CD4-positive, CD25-positive, alpha-beta regulatory T cell (primary cell): ENCODE measurements at regions not wholly inside any gene's neighbourhood (a gene's known extent, or its start where the extent isn't known, plus 50 kb on each side); places are given as distances from the start of the nearest gene placed in this dataset.

ENCODE experiments used
- ATAC-seq, 2 donors: fragments of 150-1000 bp; cut with Tn5 transposase; one replicate each; pipeline ENCODE4 v1.10.0; 2021; ENCODE audit warnings: low read depth in 2 of 2, moderate number of reproducible peaks in 2 of 2, moderate library complexity in 1 of 2
- DNase-seq, 3 donors: peaks; one replicate each; pipeline versions ENCODE4 v3.0.0 to v3.0.0-alpha.2; 2012 to 2022; ENCODE audit warnings: mixed read lengths in 1 of 3
- H3K27ac ChIP-seq: one replicate; pipeline ENCODE4 v1.7.0; 2013; ENCODE audit warnings: mild to moderate bottlenecking, low read length; ENCODE audit not compliant: insufficient read depth, poor library complexity, severe bottlenecking
- H3K27me3 ChIP-seq: one replicate; pipeline ENCODE4 v1.7.0; 2013; ENCODE audit warnings: low read length; ENCODE audit not compliant: control insufficient read depth, insufficient read depth
- H3K36me3 ChIP-seq: one replicate; pipeline ENCODE4 v1.7.0; 2013; ENCODE audit warnings: mild to moderate bottlenecking, low read length, moderate library complexity; ENCODE audit not compliant: control insufficient read depth, insufficient read depth
- H3K4me1 ChIP-seq: 2 replicates; pipeline ENCODE4 v1.7.0; 2013; ENCODE audit warnings: mild to moderate bottlenecking, low read length; ENCODE audit not compliant: insufficient read depth, control insufficient read depth, poor library complexity, severe bottlenecking
- H3K4me3 ChIP-seq: one replicate; pipeline ENCODE4 v1.7.0; 2013; ENCODE audit warnings: low read depth, mild to moderate bottlenecking, low read length, moderate library complexity
- H3K9me3 ChIP-seq, 2 experiments: 1 replicate in 1 of 2; 2 replicates in 1 of 2; pipeline ENCODE4 v1.7.0; 2013; ENCODE audit warnings: low read length in 2 of 2, mild to moderate bottlenecking in 1 of 2, moderate library complexity in 1 of 2; ENCODE audit not compliant: control insufficient read depth in 2 of 2
- H3K27ac Mint-ChIP-seq, 3 donors: one replicate each; pipeline ENCODE4 v1.8.0; 2020 to 2022; ENCODE audit warnings: mild to moderate bottlenecking in 3 of 3, mixed read lengths in 3 of 3, moderate library complexity in 2 of 3
- H3K27me3 Mint-ChIP-seq: one replicate; pipeline ENCODE4 v1.8.0; 2022; ENCODE audit warnings: mild to moderate bottlenecking, mixed read lengths
- H3K36me3 Mint-ChIP-seq: one replicate; pipeline ENCODE4 v1.8.0; 2020; ENCODE audit warnings: mixed read lengths
- H3K4me1 Mint-ChIP-seq, 4 donors: one replicate each; pipeline ENCODE4 v1.8.0; 2020 to 2022; ENCODE audit warnings: mixed read lengths in 4 of 4, mild to moderate bottlenecking in 1 of 4
- H3K4me3 Mint-ChIP-seq, 4 donors: one replicate each; pipeline ENCODE4 v1.8.0; 2020 to 2022; ENCODE audit warnings: mild to moderate bottlenecking in 4 of 4, mixed read lengths in 4 of 4, moderate library complexity in 3 of 4
- H3K9me3 Mint-ChIP-seq, 7 donors: one replicate each; pipeline ENCODE4 v1.8.0; 2020 to 2022; ENCODE audit warnings: mixed read lengths in 7 of 7, mild to moderate bottlenecking in 3 of 7, moderate library complexity in 2 of 7

- H3K9me3 ChIP-seq: no peaks in the 10 kb centered on the region
- no peak overlapping the region for H3K4me3 Mint-ChIP-seq
- no peak overlapping the region for H3K4me3 ChIP-seq
- no peak for DNase-seq
- peaks cover 2% of the 10 kb centered on the region for H3K27me3 ChIP-seq
- H3K4me1 Mint-ChIP-seq: no peaks in the 10 kb centered on the region
- H3K36me3 Mint-ChIP-seq: no peaks in the 10 kb centered on the region
- H3K27ac Mint-ChIP-seq: no peak overlapping the region
- no peak overlapping the region for H3K27ac ChIP-seq
- no peaks in the 10 kb centered on the region for H3K4me1 ChIP-seq
- ATAC-seq: no peak
- no peaks in the 10 kb centered on the region for H3K36me3 ChIP-seq
- no peaks in the 10 kb centered on the region for H3K27me3 Mint-ChIP-seq
- peaks cover 0 to 11% (median 3%) of the 10 kb centered on the region in 7 donors for H3K9me3 Mint-ChIP-seq
These were observed 391.3 kb upstream of the CDH5 start for GRCh38 chr16:65975049-65975708.

DNA sequence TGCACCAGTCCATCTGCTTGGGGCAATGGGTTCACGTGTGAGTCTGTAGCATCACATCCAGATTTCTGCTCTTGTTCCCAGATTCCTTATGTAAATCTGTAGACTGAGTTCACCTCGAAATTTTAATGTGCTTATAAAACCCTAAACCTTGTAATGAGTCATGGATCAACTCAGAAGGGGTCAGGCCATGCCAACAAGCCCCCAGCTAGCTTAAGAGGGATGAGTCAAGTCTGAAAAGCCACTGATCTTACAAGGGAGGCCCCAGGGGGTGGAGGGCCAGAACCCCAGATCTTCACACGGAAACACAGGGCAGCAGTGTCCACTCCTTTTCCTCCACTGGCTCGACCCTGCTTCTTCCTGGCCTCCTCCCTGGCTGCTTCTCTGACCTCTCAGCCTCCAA is 399.1 kb upstream of the CDH5 start:
- H3K36me3 ChIP-seq: no peaks in the 10 kb centered on the region
- no peak overlapping the region for H3K27ac Mint-ChIP-seq

GRCh38 chr16:65965628-65966027 is 400.9 kb upstream of the CDH5 start:
- ATAC-seq: no peak

More for the DNA sequence above, 399.1 kb upstream of the CDH5 start:
- Mint-ChIP-seq H3K4me1 (no peaks in the 10 kb centered on the region), H3K4me3 (no peak overlapping the region), H3K36me3 (no peaks in the 10 kb centered on the region), H3K27me3 (no peaks in the 10 kb centered on the region), H3K9me3 (peaks cover 0 to 7% (median 2%) of the 10 kb centered on the region in 7 donors)
- Histone ChIP-seq H3K27me3 (no peaks in the 10 kb centered on the region), H3K4me1 (no peaks in the 10 kb centered on the region), H3K9me3 (no peaks in the 10 kb centered on the region), H3K4me3 (no peak overlapping the region), H3K27ac (no peak overlapping the region)
- ATAC-seq (no peak), DNase-seq (no peak)

DNA sequence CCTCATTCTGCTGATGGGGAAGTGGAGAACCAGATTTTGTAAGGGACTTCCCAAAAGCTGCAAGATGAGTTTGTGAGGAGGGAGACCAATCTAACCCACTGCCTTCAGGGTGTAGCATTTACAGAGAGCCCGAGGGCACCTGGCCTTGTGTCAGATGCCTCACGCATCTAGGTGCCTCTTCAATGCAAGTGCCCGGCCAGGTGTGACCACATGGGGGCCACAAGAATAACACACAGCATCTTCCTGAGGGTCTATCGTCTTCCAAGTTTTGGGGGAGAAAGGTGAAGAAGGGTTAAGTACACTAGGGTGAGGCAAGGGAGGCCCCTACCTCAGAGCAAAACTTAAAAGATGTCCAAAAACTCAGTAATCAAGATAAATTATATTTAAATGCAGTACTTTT is 401.7 kb upstream of the CDH5 start:
- ATAC-seq: no peak
- Mint-ChIP-seq H3K9me3 (peaks cover 0 to 6% (median 0%) of the 10 kb centered on the region in 7 donors), H3K36me3 (no peaks in the 10 kb centered on the region), H3K4me1 (no peaks in the 10 kb centered on the region), H3K27me3 (no peaks in the 10 kb centered on the region), H3K4me3 (no peak overlapping the region), H3K27ac (no peak overlapping the region)
- H3K36me3 ChIP-seq: no peaks in the 10 kb centered on the region
- H3K4me3 ChIP-seq: no peak overlapping the region
- H3K27me3 ChIP-seq: no peaks in the 10 kb centered on the region
- H3K4me1 ChIP-seq: no peaks in the 10 kb centered on the region
- H3K27ac ChIP-seq: no peak overlapping the region
- DNase-seq: no peak
- H3K9me3 ChIP-seq: no peaks in the 10 kb centered on the region

More at GRCh38 chr16:65965628-65966027, 400.9 kb upstream of the CDH5 start:
- H3K27ac Mint-ChIP-seq: no peak overlapping the region
- H3K4me3 Mint-ChIP-seq: no peak overlapping the region
- H3K4me1 ChIP-seq: no peaks in the 10 kb centered on the region
- H3K9me3 ChIP-seq: no peaks in the 10 kb centered on the region
- H3K4me3 ChIP-seq: no peak overlapping the region
- H3K27me3 Mint-ChIP-seq: no peaks in the 10 kb centered on the region
- no peak for DNase-seq
- H3K27me3 ChIP-seq: no peaks in the 10 kb centered on the region
- no peaks in the 10 kb centered on the region for H3K4me1 Mint-ChIP-seq
- H3K36me3 ChIP-seq: no peaks in the 10 kb centered on the region
- no peak overlapping the region for H3K27ac ChIP-seq
- no peaks in the 10 kb centered on the region for H3K36me3 Mint-ChIP-seq
- peaks cover 0 to 6% (median 0%) of the 10 kb centered on the region in 7 donors for H3K9me3 Mint-ChIP-seq

GRCh38 chr16:65961476-65962143 is 404.9 kb upstream of the CDH5 start:
- H3K27me3 ChIP-seq: no peaks in the 10 kb centered on the region

GRCh38 chr16:65959983-65960382 is 406.5 kb upstream of the CDH5 start:
- Histone ChIP-seq H3K9me3 (no peaks in the 10 kb centered on the region), H3K27me3 (no peaks in the 10 kb centered on the region), H3K36me3 (no peaks in the 10 kb centered on the region), H3K4me3 (no peak overlapping the region), H3K4me1 (no peaks in the 10 kb centered on the region), H3K27ac (no peak overlapping the region)
- H3K4me1 Mint-ChIP-seq: no peaks in the 10 kb centered on the region
- ATAC-seq: no peak
- H3K4me3 Mint-ChIP-seq: no peak overlapping the region
- no peak overlapping the region for H3K27ac Mint-ChIP-seq
- no peaks in the 10 kb centered on the region for H3K27me3 Mint-ChIP-seq
- peaks cover 0 to 1% (median 0%) of the 10 kb centered on the region in 7 donors for H3K9me3 Mint-ChIP-seq
- no peak for DNase-seq
- H3K36me3 Mint-ChIP-seq: no peaks in the 10 kb centered on the region

More at GRCh38 chr16:65961476-65962143, 404.9 kb upstream of the CDH5 start:
- Histone ChIP-seq H3K9me3 (no peaks in the 10 kb centered on the region), H3K4me1 (no peaks in the 10 kb centered on the region), H3K27ac (no peak overlapping the region), H3K4me3 (no peak overlapping the region), H3K36me3 (no peaks in the 10 kb centered on the region)
- DNase-seq (no peak), ATAC-seq (no peak)
- no peaks in the 10 kb centered on the region for H3K4me1 Mint-ChIP-seq
- H3K36me3 Mint-ChIP-seq: no peaks in the 10 kb centered on the region
- no peak overlapping the region for H3K27ac Mint-ChIP-seq
- no peaks in the 10 kb centered on the region for H3K27me3 Mint-ChIP-seq
- H3K4me3 Mint-ChIP-seq: no peak overlapping the region
- peaks cover 0 to 4% (median 0%) of the 10 kb centered on the region in 7 donors for H3K9me3 Mint-ChIP-seq

DNA sequence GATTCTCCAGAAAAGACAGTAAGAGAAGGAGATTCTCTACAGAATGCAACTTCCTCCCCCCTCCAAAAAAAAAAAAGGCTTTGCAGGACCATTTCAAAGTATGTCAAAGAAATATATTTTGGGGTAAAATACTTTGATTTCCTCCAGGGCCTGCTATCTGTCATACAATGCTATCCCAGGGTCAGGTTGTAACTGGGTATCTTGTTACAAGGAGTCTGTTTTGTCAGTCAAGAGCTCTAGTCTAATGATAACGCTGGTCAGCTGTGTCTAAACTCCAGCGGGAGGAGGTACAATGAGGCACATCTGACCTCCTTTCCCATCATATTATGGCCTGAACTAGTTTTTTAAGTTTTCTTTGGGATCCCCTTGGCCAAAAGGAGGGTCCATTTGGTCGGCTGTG is 408.4 kb upstream of the CDH5 start:
- H3K27me3 Mint-ChIP-seq: no peaks in the 10 kb centered on the region
- ATAC-seq (no peak), DNase-seq (no peak)
- Histone ChIP-seq H3K27me3 (no peaks in the 10 kb centered on the region), H3K36me3 (no peaks in the 10 kb centered on the region), H3K27ac (no peak overlapping the region), H3K9me3 (no peaks in the 10 kb centered on the region), H3K4me3 (no peak overlapping the region), H3K4me1 (no peaks in the 10 kb centered on the region)
- H3K9me3 Mint-ChIP-seq: peaks cover 0 to 1% (median 0%) of the 10 kb centered on the region in 7 donors
- H3K4me3 Mint-ChIP-seq: no peak overlapping the region
- H3K36me3 Mint-ChIP-seq: no peaks in the 10 kb centered on the region
- no peak overlapping the region for H3K27ac Mint-ChIP-seq
- H3K4me1 Mint-ChIP-seq: no peaks in the 10 kb centered on the region

DNA sequence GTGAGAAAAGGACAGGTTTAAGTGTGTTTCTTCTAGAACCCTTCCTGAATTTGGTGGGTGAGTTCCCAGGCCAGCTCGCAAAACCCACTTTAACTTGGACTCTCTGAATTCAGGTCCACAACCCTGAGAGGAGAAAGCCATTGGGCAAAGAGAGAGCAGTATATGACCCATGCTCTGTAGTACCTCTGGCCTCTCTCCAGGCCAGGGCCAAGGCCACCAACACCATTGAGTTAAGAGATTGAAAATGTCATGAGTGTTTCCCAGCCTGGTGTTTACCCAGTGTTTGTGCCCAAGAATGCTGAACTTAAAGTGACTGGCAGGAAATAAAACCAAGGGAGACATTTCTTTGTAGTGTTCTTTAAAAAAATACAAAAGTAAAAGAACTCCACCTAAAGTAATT is 410.4 kb upstream of the CDH5 start:
- ATAC-seq (no peak), DNase-seq (no peak)
- Histone ChIP-seq H3K9me3 (no peaks in the 10 kb centered on the region), H3K27ac (no peak overlapping the region), H3K27me3 (no peaks in the 10 kb centered on the region), H3K36me3 (no peaks in the 10 kb centered on the region), H3K4me1 (no peaks in the 10 kb centered on the region), H3K4me3 (no peak overlapping the region)
- Mint-ChIP-seq H3K9me3 (peaks cover 0 to 1% (median 0%) of the 10 kb centered on the region in 7 donors), H3K4me1 (no peaks in the 10 kb centered on the region), H3K36me3 (no peaks in the 10 kb centered on the region), H3K27me3 (no peaks in the 10 kb centered on the region), H3K4me3 (no peak overlapping the region), H3K27ac (no peak overlapping the region)
